ENCODE measurements at regions not wholly inside any gene's neighbourhood (a gene's known extent, or its start where the extent isn't known, plus 50 kb on each side); places are given as distances from the start of the nearest gene placed in this dataset.
"Not testable (repeated sequence)": the region's sequence is repeated elsewhere in the genome, so short reads cannot be mapped to it uniquely, and the experiment has no call there.

- TF ChIP-seq JUND (IDR thresholded peaks at IDR 0.05) = peak; percentile 98 to 99
- no peak for TF ChIP-seq MAX (IDR thresholded peaks at IDR 0.05)
- TF ChIP-seq ATF3 (IDR thresholded peaks at IDR 0.05) = peak; percentile 94
- TF ChIP-seq, protein P1, sequence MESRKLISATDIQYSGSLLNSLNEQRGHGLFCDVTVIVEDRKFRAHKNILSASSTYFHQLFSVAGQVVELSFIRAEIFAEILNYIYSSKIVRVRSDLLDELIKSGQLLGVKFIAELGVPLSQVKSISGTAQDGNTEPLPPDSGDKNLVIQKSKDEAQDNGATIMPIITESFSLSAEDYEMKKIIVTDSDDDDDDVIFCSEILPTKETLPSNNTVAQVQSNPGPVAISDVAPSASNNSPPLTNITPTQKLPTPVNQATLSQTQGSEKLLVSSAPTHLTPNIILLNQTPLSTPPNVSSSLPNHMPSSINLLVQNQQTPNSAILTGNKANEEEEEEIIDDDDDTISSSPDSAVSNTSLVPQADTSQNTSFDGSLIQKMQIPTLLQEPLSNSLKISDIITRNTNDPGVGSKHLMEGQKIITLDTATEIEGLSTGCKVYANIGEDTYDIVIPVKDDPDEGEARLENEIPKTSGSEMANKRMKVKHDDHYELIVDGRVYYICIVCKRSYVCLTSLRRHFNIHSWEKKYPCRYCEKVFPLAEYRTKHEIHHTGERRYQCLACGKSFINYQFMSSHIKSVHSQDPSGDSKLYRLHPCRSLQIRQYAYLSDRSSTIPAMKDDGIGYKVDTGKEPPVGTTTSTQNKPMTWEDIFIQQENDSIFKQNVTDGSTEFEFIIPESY (IDR thresholded peaks at IDR 0.05) = no peak
- TF ChIP-seq GABPA (IDR thresholded peaks at IDR 0.05 in 1 of 2, conservative IDR thresholded peaks at IDR 0.05 in 1 of 2) = no peak
- TF ChIP-seq RXRA (IDR thresholded peaks at IDR 0.05) = no peak
- peak in 1 of 2 donors; percentile 79 for TF ChIP-seq EGR1 (IDR thresholded peaks at IDR 0.05; ENCODE audit: low read depth in 2 of 2)
- no peak for TF ChIP-seq FOXA2 (IDR thresholded peaks at IDR 0.05)
- TF ChIP-seq RAD21 (IDR thresholded peaks at IDR 0.05) = peak; percentile 72 to 79
- TF ChIP-seq YY1 (IDR thresholded peaks at IDR 0.05) = no peak
- TF ChIP-seq FOXA1 (IDR thresholded peaks at IDR 0.05) = no peak
- peak; percentile 33 for TF ChIP-seq CTCF (IDR thresholded peaks at IDR 0.05; ENCODE audit: low read depth, low read length, missing input control)
- peak; percentile 40 to 67 for TF ChIP-seq HNF4A (conservative IDR thresholded peaks at IDR 0.05)
- TF ChIP-seq HNF4G (IDR thresholded peaks at IDR 0.05) = no peak
- Histone ChIP-seq H3K4me3 (ENCODE audit: low read depth in 1 of 3, low read length in 3 of 3) (no peak overlapping the region), H3K9ac (ENCODE audit: low read depth in 1 of 2, low read length in 2 of 2) (no peak overlapping the region), H3K9me3 (ENCODE audit: control insufficient read depth in 4 of 4, low read length in 3 of 4) (no peaks in the 10 kb centered on the region), H3K27ac (ENCODE audit: low read depth in 1 of 2, low read length in 2 of 2) (peak overlapping the region in 1 of 2 donors; percentile 14), H3K36me3 (ENCODE audit: control insufficient read depth in 4 of 4, insufficient read depth in 3 of 4, low read depth in 1 of 4, low read length in 3 of 4) (no peaks in the 10 kb centered on the region), H3K27me3 (ENCODE audit: control insufficient read depth in 4 of 4, insufficient read depth in 4 of 4, low read length in 3 of 4) (no peaks in the 10 kb centered on the region), H3K4me1 (ENCODE audit: control insufficient read depth in 4 of 4, insufficient read depth in 4 of 4, low read length in 3 of 4) (peaks cover 0 to 15% (median 3%) of the 10 kb centered on the region in 4 donors)
- WGBS = 54% methylated on average over 1 of the region's 1 CpG
- DNase-seq (ENCODE audit: low spot score) = no peak
These were observed 608.8 kb downstream of the ADCYAP1 start for GRCh38 chr18:1513519-1513918.

- H3K36me3 ChIP-seq (ENCODE audit: control insufficient read depth in 4 of 4, insufficient read depth in 3 of 4, low read depth in 1 of 4, low read length in 3 of 4); H3K27me3 ChIP-seq (ENCODE audit: control insufficient read depth in 4 of 4, insufficient read depth in 4 of 4, low read length in 3 of 4); H3K9ac ChIP-seq (ENCODE audit: low read depth in 1 of 2, low read length in 2 of 2); H3K9me3 ChIP-seq (ENCODE audit: control insufficient read depth in 4 of 4, low read length in 3 of 4); DNase-seq (ENCODE audit: low spot score); H3K4me1 ChIP-seq (ENCODE audit: control insufficient read depth in 4 of 4, insufficient read depth in 4 of 4, low read length in 3 of 4); H3K4me3 ChIP-seq (ENCODE audit: low read depth in 1 of 3, low read length in 3 of 3); H3K27ac ChIP-seq (ENCODE audit: low read depth in 1 of 2, low read length in 2 of 2): not testable (repeated sequence)
- WGBS = 84% methylated on average over 30 of the region's 30 CpGs
These were observed 617.0 kb downstream of the ADCYAP1 start for GRCh38 chr18:1521588-1522248.

GRCh38 chr18:1522249-1522615, 617.6 kb downstream of the ADCYAP1 start:
- no peaks in the 10 kb centered on the region for H3K27me3 ChIP-seq (ENCODE audit: control insufficient read depth in 4 of 4, insufficient read depth in 4 of 4, low read length in 3 of 4)
- no peaks in the 10 kb centered on the region for H3K9me3 ChIP-seq (ENCODE audit: control insufficient read depth in 4 of 4, low read length in 3 of 4)
- H3K4me1 ChIP-seq (ENCODE audit: control insufficient read depth in 4 of 4, insufficient read depth in 4 of 4, low read length in 3 of 4) = peaks cover 0 to 8% (median 3%) of the 10 kb centered on the region in 4 donors
- WGBS = 80% methylated on average over 1 of the region's 1 CpG
- H3K27ac ChIP-seq (ENCODE audit: low read depth in 1 of 2, low read length in 2 of 2) = no peak overlapping the region
- H3K9ac ChIP-seq (ENCODE audit: low read depth in 1 of 2, low read length in 2 of 2) = no peak overlapping the region
- no peaks in the 10 kb centered on the region for H3K36me3 ChIP-seq (ENCODE audit: control insufficient read depth in 4 of 4, insufficient read depth in 3 of 4, low read depth in 1 of 4, low read length in 3 of 4)
- DNase-seq (ENCODE audit: low spot score) = no peak
- no peak overlapping the region for H3K4me3 ChIP-seq (ENCODE audit: low read depth in 1 of 3, low read length in 3 of 3)
- TF ChIP-seq, protein P1 (IDR thresholded peaks at IDR 0.05) = no peak
- TF ChIP-seq CTCF (IDR thresholded peaks at IDR 0.05; ENCODE audit: low read depth, low read length, missing input control) (no peak), HNF4A (conservative IDR thresholded peaks at IDR 0.05) (no peak), SP1 (IDR thresholded peaks at IDR 0.05) (no peak)
